Skeletal muscle cell (primary cell): ENCODE measurements at regions not wholly inside any gene's neighbourhood (a gene's known extent, or its start where the extent isn't known, plus 50 kb on each side); places are given as distances from the start of the nearest gene placed in this dataset.
"Not testable (repeated sequence)": the region's sequence is repeated elsewhere in the genome, so short reads cannot be mapped to it uniquely, and the experiment has no call there.

ENCODE experiments used
- DNase-seq: peaks from one replicate; pipeline ENCODE4 v3.0.0-alpha.2; 2010; ENCODE audit warnings: low read depth
- H3K4me3 ChIP-seq: 2 replicates; pipeline ENCODE4 v1.5.1; 2011; ENCODE audit warnings: low read depth, mild to moderate bottlenecking, control low read depth, low read length, moderate library complexity

- DNase-seq: no peak
- H3K4me3 ChIP-seq: no peak overlapping the region
Observed at GRCh38 chr6:94902974-94903628, 674.2 kb upstream of the MANEA start.

DNA sequence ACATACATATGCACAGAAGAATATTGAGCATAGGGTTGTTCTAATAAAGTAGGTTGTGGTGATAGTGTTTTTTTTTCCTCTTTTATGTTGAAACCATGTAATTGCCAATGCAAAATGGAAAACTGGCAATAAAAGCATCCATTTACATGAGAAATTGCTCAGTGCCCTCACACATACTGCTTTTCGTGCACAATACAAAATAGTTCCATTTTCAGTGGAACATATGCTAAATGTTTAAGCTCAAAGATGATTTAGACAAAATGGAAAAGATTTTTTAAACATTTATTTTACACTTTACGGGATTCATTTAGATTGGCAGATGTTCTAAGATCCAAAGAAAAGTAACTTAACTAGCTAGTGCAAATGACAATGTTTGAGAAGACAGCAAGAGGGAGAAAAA is 678.1 kb upstream of the MANEA start:
- no peak for DNase-seq

DNA sequence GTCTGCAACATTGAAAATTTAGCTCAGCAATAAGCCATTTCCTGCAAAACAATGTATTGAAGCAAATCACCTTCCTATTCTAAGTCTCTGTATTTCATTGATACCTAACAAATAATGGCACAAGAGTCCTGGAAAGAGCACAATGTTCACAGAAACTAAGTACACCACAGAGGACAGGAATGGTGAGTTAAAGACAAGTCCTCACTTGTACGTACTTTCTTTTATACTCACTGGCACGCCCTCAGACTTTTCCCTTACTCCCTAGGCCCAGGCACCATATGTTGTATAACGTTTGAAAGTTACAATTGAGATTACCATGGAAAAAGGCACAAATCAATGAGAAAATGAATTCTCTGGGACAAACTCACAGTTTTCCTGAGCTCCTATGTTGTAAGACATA is 683.0 kb upstream of the MANEA start:
- DNase-seq: no peak
- H3K4me3 ChIP-seq: no peak overlapping the region

More for the DNA sequence above, 678.1 kb upstream of the MANEA start:
- no peak overlapping the region for H3K4me3 ChIP-seq

DNA sequence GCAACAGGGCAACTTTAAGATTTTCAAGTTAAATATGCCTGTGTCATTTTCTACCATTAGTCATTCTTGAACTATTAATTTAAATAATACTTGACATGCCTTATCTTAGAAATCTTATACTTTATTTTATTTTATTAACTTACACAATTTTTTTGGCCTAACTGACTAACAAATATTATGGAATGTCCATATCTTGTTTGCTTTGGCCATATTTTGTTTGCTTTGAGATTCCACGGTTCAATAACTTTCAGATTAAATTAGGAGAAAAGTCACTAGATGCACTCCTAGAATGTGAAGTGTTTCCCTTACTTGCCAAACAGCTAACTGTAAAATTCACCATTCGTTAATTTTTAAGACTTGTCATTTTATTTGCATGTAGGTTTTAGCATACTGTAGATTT is 684.0 kb upstream of the MANEA start:
- DNase-seq: no peak

DNA sequence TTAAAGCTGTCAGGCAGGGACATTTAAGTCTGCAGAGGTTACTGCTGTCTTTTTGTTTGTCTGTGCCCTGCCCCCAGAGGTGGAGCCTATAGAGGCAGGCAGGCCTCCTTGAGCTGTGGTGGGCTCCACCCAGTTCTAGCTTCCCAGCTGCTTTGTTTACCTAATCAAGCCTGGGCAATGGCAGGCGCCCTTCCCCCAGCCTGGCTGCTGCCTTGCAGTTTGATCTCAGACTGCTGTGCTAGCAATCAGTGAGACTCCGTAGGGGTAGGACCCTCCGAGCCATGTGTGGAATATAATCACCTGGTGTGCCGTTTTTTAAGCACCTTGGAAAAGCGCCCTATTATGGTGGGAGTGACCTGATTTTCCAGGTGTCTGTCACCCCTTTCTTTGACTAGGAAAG is 703.5 kb upstream of the MANEA start:
- H3K4me3 ChIP-seq, DNase-seq: not testable (repeated sequence)

More for the DNA sequence above, 684.0 kb upstream of the MANEA start:
- no peak overlapping the region for H3K4me3 ChIP-seq

DNA sequence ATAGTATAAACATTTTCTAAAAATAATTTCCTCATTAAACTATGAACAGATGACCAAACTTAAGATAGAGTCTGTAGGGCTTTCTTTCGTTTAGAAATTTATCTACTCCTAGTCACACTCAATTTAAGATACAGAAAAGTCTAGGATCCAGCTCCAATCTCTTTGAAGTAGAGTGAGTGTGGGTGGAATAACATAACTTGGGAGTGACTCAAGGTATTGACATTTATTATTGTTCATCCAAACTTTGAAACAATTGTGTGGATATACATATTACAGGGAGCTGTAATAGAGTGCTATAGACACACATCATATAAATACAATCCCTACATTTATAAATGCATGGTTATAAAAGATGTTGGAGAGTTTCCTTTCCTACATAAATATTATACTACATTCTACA is 715.2 kb upstream of the MANEA start:
- DNase-seq: no peak
- no peak overlapping the region for H3K4me3 ChIP-seq

DNA sequence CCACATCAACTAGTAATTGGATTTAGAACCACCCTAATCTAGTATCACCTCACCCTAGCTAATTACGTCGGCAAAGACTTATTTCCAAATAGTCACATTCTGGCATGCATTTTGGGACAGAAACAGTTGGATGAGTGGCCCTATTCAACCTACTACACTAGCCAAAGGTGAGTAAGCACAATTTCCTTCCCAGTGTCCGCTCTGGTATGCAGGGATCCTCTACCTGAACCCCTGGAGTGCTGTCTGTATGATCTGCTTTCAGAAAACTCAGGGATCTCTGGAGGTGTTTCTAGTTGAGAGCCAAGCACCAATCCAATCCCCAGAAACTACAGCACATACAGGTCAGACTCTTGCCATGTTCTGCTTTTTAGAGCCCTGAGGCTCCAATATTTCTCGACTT is 717.4 kb upstream of the MANEA start:
- DNase-seq: no peak
- H3K4me3 ChIP-seq: no peak overlapping the region

DNA sequence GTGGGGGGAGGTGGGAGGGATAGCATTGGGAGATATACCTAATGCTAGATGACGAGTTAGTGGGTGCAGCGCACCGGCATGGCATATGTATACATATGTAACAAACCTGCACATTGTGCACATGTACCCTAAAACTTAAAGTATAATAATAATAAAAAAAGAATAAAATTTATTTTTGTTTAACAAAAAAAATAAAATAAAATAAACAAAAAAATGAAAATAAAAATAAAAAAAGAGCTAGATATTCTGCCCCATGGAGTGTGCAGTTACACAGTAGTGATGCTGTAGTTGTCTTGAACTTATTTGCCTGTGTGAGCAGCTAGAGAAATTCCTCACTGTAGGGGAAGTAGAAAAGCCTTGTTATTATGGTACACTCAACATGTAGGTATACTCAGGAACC is 720.3 kb upstream of the MANEA start:
- DNase-seq, H3K4me3 ChIP-seq: not testable (repeated sequence)

DNA sequence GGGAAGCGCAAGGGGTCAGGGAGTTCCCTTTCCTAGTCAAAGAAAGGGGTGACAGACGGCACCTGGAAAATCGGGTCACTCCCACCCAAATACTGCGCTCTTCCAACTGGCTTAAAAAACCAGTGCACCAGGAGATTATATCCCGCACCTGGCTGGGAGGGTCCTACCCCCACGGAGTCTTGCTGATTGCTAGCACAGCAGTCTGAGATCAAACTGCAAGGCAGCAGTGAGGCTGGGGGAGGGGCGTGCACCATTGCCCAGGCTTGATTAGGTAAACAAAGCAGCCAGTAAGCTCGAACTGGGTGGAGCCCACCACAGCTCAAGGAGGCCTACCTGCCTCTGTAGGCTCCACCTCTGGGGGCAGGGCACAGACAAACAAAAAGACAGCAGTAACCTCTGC is 726.0 kb upstream of the MANEA start:
- DNase-seq, H3K4me3 ChIP-seq: not testable (repeated sequence)

DNA sequence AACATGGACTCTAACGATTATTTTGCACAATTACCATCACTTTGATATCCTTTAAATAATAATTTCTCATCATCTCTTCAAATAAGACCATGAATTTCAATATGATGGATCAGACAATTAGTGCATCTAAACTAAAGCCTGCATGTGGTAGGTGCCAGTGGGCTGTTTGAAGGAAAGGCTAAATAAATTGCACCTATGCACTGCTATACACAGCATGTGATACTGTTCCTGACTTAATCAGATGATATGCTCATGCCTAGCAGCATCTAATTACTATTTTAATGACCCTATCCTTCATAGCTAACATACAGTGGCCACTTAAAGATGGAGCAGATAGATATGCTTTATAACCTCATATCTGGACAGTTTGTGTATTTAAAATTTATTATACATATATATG is 731.6 kb upstream of the MANEA start:
- no peak overlapping the region for H3K4me3 ChIP-seq
- no peak for DNase-seq

DNA sequence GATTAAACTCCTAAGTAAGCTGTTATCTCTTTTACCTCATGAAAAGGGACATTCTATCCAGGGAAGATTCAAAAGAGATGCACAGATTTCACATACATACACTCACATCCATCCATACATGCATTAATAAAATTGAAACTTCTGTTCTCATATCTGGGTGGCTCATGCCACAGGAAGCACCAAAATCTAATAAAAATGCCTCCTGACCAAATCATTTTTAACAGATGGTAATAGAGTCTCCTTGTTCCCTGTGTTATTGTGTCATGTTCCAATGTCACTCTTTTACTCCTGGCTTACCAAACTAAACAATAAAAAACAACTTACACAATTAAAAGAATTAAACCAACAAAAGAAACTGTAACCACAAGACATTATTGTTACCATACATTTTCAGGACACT is 742.1 kb upstream of the MANEA start:
- no peak for DNase-seq
- no peak overlapping the region for H3K4me3 ChIP-seq

- no peak for DNase-seq
- no peak overlapping the region for H3K4me3 ChIP-seq
Observed at GRCh38 chr6:94813806-94814205, 763.5 kb upstream of the MANEA start.

- no peak overlapping the region for H3K4me3 ChIP-seq
- no peak for DNase-seq
Observed at GRCh38 chr6:94801344-94801743, 776.0 kb upstream of the MANEA start.

GRCh38 chr6:94785514-94785913 is 791.8 kb upstream of the MANEA start:
- no peak for DNase-seq
- H3K4me3 ChIP-seq: no peak overlapping the region

DNA sequence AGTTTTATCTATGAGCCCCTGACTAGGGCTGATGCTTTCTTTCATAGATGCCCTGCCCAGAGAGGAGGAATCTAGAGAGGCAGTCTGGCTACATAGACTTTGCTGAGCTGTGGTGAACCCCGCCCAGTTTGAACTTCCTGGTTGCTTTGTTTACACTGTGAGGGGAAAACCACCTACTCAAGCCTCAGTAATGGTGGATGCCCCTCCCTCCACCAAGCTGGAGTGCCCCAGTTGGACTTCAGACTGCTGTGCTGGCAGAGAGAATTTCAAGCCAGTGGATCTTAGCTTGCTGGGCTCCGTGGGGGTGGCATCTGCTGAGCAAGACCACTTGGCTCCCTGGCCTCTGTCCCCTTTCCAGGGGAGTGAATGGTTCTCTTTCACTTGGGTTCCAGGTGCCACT is 792.3 kb upstream of the MANEA start:
- not testable (repeated sequence) for H3K4me3 ChIP-seq, DNase-seq

DNA sequence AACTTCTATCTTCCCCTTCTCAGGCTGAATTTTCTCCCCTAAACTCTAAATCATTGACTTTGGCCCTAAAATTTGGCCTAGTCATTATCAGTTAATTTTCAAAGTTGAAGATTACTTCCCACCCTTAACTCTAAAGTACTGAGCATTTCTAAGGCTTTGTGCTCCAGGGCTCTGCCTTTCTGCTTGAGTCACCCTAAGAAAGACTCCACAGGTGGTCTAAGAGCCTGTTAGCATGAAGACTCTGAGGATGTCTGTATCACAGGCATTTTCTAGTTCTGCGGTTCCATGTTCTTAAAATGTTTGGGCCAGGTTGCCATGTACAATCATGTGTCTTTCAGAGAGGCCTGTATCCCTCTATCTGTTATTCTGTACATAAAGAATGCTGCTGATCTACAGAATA is 808.1 kb upstream of the MANEA start:
- DNase-seq: no peak
- no peak overlapping the region for H3K4me3 ChIP-seq

DNA sequence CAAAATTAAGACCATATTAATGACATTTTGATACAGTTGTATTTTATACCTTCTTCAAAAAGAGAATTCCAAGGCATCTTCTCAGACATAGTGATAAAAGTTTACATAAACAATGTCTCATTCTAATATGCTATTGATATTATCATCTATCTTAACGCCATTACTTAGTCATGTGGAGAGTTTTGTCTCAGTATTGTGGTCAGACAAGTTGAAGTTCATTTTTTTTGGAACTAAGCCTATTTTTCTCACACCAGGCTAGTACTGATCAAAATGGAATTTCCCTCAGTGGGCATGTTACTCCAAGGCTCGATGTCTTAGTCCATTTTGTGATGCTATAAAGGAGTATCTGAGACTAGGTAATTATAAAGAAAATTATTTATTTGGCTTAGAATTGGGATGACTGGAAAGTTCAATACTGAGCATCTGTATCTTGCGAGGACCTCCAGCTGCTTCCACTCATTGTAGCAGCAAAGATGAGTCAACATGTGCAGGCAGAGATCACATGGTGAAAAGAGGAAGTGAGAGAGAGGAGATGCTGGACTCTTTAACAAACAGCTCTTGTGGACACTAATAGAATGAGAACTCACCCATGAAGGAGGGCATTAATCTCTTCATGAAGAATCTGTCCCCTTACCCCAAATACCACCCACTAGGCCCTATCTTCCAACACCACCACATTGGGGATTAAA is 825.5 kb upstream of the MANEA start:
- no peak overlapping the region for H3K4me3 ChIP-seq
- no peak for DNase-seq

DNA sequence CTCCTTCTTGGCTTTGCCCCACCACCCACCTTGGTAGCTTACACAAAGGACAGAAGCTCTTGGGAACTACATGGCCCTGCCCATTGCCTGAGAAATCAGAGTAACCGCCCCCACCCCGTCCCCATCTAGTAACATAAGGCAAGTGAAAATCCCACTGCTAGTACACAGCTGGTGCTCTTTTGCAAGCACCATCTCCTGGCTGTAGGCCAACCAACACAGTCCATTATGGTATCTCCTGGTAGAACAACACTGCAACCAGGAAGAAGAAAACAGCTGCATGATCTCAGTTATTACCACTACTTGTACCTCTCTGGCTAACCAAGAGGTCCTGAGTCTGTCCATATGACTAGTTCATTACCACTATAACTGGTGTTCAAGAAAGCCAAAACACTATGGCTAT is 841.1 kb upstream of the MANEA start:
- H3K4me3 ChIP-seq: no peak overlapping the region
- no peak for DNase-seq

- DNase-seq: no peak
- H3K4me3 ChIP-seq: no peak overlapping the region
Observed at GRCh38 chr6:94735270-94735669, 842.1 kb upstream of the MANEA start.

DNA sequence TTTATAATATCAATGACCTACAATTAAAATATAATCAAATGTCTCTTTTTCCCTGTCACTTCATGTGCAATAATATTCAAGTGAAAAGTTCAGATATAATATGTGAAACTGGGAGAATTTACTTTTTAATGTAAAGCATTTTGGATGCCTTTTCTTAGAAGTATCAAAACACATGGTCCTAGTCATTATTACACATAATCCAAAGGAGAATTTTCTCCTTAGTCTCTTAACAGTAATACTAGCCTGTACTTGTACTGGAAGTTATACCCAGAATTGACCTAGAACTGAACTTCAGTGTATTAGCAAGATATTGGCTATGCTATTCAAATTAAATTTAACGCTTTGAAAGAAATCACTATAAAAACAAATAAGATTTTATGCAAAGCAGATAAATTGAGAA is 842.6 kb upstream of the MANEA start:
- DNase-seq: no peak
- H3K4me3 ChIP-seq: no peak overlapping the region

DNA sequence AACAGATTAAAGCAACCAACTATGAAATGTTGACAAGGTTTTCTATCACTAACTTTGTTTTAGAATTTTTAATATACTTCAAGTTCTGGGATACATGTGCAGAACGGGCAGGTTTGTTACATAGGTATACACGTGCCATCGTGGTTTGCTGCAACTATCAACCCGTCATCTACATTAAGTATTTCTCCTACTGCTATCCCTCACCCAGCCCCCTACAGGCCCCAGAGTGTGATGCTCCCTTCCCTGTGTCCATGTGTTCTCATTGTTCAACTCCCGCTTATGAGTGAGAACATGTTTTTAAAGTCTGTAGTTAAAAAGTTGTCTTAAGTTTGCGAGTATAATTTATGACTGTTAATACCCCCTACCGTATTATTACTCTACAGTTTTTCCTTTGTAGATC is 844.3 kb upstream of the MANEA start:
- DNase-seq: no peak
- H3K4me3 ChIP-seq: no peak overlapping the region
